Stromal cell of bone marrow (primary cell): ENCODE measurements at regions not wholly inside any gene's neighbourhood (a gene's known extent, or its start where the extent isn't known, plus 50 kb on each side); places are given as distances from the start of the nearest gene placed in this dataset.
"Not testable (repeated sequence)": the region's sequence is repeated elsewhere in the genome, so short reads cannot be mapped to it uniquely, and the experiment has no call there.

Source experiments
- DNase-seq: peaks from one replicate; pipeline ENCODE4 v3.0.0-alpha.2; 2012; ENCODE audit warnings: low read depth

- DNase-seq = no peak
These were observed 408.3 kb upstream of the MAF start for GRCh38 chr16:80008857-80009256.

GRCh38 chr16:80007231-80007630 is 406.7 kb upstream of the MAF start:
- DNase-seq = no peak

GRCh38 chr16:80006241-80007215 is 406.0 kb upstream of the MAF start:
- no peak for DNase-seq

GRCh38 chr16:80004113-80004512 is 403.6 kb upstream of the MAF start:
- DNase-seq = no peak

GRCh38 chr16:80002261-80002660 is 401.7 kb upstream of the MAF start:
- DNase-seq = no peak

GRCh38 chr16:79998143-79998542 is 397.6 kb upstream of the MAF start:
- DNase-seq = no peak

GRCh38 chr16:79997257-79997656 is 396.7 kb upstream of the MAF start:
- DNase-seq = no peak

- no peak for DNase-seq
These were observed 395.8 kb upstream of the MAF start for GRCh38 chr16:79996321-79996720.

GRCh38 chr16:79995315-79995714 is 394.8 kb upstream of the MAF start:
- DNase-seq = no peak

GRCh38 chr16:79994418-79994817 is 393.9 kb upstream of the MAF start:
- DNase-seq = no peak

GRCh38 chr16:79993629-79994209 is 393.2 kb upstream of the MAF start:
- no peak for DNase-seq

- DNase-seq = no peak
These were observed 391.4 kb upstream of the MAF start for GRCh38 chr16:79991969-79992368.

- DNase-seq = no peak
These were observed 388.2 kb upstream of the MAF start for GRCh38 chr16:79988721-79989220.

- DNase-seq = no peak
These were observed 387.6 kb upstream of the MAF start for GRCh38 chr16:79988089-79988488.

GRCh38 chr16:79986352-79986751 is 385.8 kb upstream of the MAF start:
- DNase-seq = no peak

- no peak for DNase-seq
These were observed 385.1 kb upstream of the MAF start for GRCh38 chr16:79985606-79986005.

- not testable (repeated sequence) for DNase-seq
These were observed 383.6 kb upstream of the MAF start for GRCh38 chr16:79984149-79984548.

GRCh38 chr16:79982862-79983261 is 382.3 kb upstream of the MAF start:
- DNase-seq = no peak

GRCh38 chr16:79982361-79982760 is 381.8 kb upstream of the MAF start:
- DNase-seq = no peak

- DNase-seq = no peak
These were observed 381.3 kb upstream of the MAF start for GRCh38 chr16:79981814-79982213.

GRCh38 chr16:79980650-79981521 is 380.3 kb upstream of the MAF start:
- no peak for DNase-seq
